Left renal cortex interstitium (tissue), 4 donors: ENCODE measurements at regions not wholly inside any gene's neighbourhood (a gene's known extent, or its start where the extent isn't known, plus 50 kb on each side); places are given as distances from the start of the nearest gene placed in this dataset.
"Not testable (repeated sequence)": the region's sequence is repeated elsewhere in the genome, so short reads cannot be mapped to it uniquely, and the experiment has no call there.

Experiments used
- DNase-seq, 4 donors: peaks; one replicate each; pipeline ENCODE4 v3.0.0-alpha.2; 2013; ENCODE audit warnings: low read depth in 4 of 4, low spot score in 2 of 4, missing footprints in 1 of 4

DNA sequence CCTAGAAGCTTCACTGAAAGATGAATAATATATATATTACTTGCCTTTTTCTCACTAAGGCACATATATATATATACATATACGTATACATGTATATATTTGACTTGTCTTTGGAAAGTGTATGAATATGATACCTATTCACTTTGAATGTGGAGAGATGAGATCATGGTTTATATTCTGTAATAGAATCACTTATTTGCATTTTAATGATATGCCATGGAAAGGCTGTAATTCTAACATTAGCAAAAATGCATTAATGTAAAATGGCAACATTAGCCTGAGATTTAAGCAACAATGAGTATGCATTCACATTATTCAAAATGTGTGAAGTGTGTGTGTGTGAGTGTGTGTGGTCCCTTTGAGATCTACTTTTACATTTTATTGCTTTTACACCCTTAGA, 54.5 kb upstream of the PRKD1 start:
- DNase-seq = no peak

- DNase-seq = no peak
Observed at GRCh38 chr14:29982993-29983392, 55.3 kb upstream of the PRKD1 start.

DNA sequence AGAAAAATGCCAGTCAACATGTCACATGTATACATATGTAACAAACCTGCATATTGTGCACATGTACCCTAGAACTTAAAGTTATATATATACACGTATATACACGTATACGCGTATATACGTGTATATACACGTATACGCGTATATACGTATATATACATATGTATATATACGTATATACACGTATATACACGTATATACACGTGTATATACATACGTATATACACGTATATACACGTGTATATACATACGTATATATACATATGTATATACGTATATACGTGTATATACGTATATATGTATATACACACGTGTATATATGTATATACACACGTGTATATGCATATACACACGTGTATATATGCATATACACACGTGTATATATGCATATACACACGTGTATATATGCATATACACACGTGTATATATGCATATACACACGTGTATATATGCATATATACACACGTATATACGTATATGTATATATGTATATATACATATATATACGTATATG, 62.8 kb upstream of the PRKD1 start:
- DNase-seq = not testable (repeated sequence)

GRCh38 chr14:29990993-29991392, 63.3 kb upstream of the PRKD1 start:
- no peak for DNase-seq

GRCh38 chr14:29993143-29993542, 65.5 kb upstream of the PRKD1 start:
- no peak for DNase-seq

DNA sequence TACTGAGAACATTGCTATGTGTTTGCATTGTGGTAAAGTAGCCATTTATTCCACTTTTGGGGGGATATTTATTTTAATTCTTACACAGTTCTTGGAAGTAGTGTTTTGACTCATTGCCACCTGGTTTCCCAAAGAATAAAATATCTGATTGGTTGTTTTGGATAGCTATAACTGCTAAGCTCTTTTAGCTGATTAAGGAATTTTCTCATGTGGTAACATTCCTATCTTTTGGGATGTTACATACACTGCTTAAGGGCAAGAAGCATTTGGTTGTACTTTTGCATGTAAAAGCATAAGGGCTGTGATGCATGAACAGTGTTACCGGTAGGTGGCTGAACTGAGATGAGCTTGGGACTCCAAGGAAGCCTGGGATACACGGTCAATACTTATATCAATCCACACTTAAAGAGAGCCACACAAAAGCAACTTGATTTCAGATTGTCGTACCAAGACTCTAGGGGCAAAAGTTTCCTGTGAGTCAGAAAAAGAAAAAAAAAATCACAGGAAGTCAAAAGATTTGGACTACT, 71.4 kb upstream of the PRKD1 start:
- no peak for DNase-seq

GRCh38 chr14:30002859-30003258, 75.2 kb upstream of the PRKD1 start:
- no peak for DNase-seq

- DNase-seq = peak in 3 of 4 donors; percentile 15 to 28 (median 19)
Observed at GRCh38 chr14:30005114-30005808, 77.6 kb upstream of the PRKD1 start.

GRCh38 chr14:30006695-30007094, 79.0 kb upstream of the PRKD1 start:
- no peak for DNase-seq

DNA sequence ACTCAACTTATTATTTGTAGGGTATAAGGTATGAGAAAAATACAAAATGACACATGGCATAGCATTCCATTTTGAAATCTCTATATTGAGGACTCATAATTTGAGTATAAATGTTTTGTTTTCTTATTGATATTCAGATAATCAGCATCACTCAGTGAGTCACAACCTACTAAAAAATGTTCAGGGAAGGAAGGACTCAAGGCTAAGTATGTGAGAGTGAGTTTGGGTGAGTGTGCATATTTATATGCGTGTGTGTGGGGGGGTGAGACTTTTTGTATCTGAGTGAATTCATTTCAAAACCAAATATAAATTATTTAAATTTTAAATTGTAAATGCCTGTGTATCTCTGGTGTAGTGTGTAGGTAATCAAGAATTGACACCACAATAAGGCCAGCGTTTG, 87.8 kb upstream of the PRKD1 start:
- no peak for DNase-seq

DNA sequence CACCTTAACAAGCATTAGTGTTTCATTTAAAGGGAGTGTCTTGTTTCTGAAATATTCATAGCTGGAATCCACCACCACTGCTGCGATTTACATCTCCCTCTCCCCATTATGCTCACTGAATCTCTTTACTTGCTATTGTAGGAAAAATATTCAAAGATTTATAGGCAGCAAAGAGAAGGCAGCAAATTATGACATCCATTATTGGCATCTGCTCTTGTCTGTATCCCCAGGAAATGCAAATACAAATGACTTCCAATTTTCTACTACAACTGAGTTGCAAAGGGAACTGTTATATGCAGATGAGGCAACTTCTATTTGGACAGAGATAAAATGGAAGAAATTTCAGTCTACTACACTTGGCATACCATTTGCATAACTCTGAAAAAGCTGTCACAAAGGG, 88.4 kb upstream of the PRKD1 start:
- DNase-seq = no peak

- no peak for DNase-seq
Observed at GRCh38 chr14:30017370-30017993, 89.8 kb upstream of the PRKD1 start.

DNA sequence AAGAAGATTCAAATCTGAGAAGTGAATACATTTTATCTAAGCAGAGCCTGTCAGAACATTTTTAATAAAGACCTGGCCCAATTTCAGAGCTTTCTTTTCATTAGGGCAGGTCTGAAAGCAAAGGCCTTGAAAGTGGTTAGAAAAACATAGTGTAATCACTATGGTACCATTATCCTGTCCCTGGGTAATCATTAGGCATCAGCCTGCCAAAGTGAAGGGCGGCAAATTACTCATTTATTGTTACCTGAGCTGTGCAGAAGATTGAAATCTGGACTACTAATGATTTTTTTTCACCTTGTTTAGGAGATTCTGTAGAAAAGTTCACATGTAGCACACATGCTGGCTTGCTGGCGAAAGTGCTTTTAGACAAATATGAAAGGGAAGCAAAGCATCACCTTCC, 92.6 kb upstream of the PRKD1 start:
- no peak for DNase-seq

GRCh38 chr14:30020687-30021086, 93.0 kb upstream of the PRKD1 start:
- DNase-seq = no peak

- DNase-seq = not testable (repeated sequence)
Observed at GRCh38 chr14:30023350-30023749, 95.7 kb upstream of the PRKD1 start.

DNA sequence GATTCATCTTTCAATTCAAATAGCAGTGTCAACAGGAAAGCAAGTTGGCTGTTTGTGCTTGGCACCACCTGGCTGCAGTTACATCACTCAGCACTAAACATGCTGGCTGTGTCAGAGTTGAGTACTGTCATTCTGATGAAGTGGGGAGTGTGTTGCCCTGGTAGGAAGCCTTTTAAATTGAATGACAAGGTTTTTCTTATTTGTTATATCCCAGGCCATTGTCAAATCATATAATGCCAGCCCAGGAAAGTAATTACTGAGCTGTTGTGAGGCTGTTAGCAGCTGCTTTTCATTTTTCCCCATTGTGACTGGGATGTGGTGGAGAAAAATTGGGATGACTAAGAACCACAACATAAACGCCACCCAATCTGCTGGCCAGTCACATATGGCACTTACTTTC, 106.5 kb upstream of the PRKD1 start:
- no peak for DNase-seq

DNA sequence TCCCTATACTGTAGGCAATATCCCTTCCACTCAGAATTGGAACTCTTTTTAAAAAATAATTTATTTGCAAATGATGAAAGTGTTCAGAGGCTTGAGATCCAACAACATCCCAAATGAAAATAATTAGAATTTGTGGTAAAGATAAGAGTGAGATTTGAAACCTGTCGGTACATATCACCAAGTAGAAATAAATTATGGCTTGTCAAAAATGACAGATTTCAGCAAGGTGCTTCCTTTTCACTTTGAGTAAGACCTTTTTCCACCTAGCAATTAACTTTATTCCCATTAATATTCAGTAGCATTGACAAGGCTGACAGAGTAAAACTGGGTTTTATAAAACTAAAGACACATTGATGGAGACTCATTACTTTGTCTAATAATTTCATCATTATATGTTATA, 107.7 kb upstream of the PRKD1 start:
- no peak for DNase-seq

DNA sequence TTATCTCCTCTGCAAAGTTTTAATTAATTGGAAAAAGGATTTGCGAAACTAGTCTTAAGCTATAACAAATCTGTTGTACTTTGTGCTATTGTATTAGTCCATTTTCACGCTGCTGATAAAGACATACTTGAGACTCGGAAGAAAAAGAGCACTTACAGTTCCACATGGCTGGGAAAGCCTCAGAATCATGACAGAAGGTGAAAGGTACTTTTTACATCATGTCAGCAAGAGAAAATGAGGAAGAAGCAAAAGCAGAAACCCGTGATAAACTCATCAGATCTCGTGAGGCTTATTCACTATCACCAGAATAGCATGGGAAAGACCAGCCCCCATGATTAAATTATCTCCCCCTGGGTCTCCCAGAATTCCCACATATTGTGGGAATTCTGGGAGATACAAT, 118.1 kb upstream of the PRKD1 start:
- DNase-seq = no peak

GRCh38 chr14:30053103-30053502, 125.5 kb upstream of the PRKD1 start:
- no peak for DNase-seq

DNA sequence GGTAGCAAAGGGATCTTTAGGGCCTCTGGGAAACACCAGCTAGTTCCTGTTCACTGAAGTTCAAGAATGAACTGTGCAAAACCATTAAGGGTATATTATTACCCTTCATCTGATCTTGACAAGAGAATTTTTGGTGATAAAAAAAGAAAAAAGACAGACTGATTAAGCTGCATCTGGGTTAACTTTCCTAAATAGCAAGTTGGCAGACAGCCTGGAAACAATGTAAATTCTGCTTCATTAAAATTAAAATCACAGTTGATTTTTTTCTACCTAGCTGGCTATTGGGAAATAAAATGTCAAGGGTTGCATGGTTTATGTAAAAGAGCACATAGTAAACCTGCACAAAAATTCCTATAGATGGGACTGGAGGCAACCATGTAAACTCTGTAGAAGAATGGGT, 126.6 kb upstream of the PRKD1 start:
- no peak for DNase-seq

DNA sequence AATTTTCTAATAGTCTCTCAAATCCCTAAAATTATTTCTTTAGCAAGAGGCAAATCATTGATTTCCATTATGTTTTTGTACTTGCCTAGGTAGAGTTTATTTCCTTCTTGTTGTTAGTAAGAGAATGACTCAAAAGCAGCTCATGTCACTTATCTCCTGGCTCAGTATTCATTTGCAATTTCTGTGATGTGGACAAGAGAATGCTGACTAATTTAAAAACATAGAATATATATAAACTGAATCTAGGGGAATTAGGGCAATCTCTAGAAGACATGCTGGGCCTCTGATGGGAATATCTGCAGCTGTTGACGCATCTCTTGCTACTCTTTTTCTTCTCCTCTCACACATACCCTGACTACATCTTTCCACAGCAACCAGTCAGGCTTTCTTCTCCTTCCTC, 130.8 kb upstream of the PRKD1 start:
- DNase-seq = no peak

- no peak for DNase-seq
Observed at GRCh38 chr14:30063746-30064145, 136.1 kb upstream of the PRKD1 start.
